GM19351 (cell line): ENCODE measurements at regions not wholly inside any gene's neighbourhood (a gene's known extent, or its start where the extent isn't known, plus 50 kb on each side); places are given as distances from the start of the nearest gene placed in this dataset.

Source experiments
- ATAC-seq: cut with Tn5 transposase; IDR thresholded peaks from one replicate; pipeline ENCODE4 v1.9.1; 2021; ENCODE audit warnings: mild to moderate bottlenecking, moderate library complexity; ENCODE audit not compliant: unreplicated experiment

DNA sequence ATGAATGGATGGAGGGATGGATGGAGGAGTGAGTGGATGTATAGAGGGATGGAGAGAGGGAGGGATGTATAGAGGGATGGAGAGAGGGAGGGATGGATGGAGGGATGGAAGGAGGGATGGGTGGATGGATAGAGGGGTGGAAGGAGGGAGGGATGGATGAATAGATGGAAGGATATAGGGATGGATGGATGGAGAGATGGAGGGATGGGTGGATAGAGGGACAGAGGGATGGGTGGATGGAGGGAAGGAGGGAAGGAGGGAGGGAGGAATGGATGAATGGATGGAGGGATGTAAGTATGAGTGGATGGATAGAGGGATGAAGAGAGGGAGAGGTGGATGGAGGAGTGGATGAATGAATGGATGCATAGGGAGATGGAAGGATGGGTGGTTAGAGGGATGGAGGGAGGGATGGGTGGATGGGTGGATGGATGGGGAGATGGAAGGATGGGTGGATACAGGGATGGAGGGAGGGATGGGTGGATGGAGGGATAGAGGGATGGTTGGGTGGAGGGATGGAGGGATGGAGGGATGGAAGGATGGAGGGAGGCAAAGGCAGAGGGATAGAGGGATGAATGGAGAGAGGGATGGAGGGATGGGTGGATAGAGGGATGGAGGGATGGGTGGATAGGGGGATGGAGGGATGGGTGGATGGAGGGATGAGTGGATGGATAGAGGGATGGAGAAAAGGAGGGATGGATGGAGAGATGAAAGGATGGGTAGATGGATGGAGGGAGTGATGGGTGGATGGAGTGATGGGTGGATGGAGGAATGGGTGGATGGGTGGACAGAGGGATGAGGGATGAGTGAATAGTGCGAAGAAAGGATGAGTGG is 313.8 kb downstream of the UACA start:
- ATAC-seq = no peak

DNA sequence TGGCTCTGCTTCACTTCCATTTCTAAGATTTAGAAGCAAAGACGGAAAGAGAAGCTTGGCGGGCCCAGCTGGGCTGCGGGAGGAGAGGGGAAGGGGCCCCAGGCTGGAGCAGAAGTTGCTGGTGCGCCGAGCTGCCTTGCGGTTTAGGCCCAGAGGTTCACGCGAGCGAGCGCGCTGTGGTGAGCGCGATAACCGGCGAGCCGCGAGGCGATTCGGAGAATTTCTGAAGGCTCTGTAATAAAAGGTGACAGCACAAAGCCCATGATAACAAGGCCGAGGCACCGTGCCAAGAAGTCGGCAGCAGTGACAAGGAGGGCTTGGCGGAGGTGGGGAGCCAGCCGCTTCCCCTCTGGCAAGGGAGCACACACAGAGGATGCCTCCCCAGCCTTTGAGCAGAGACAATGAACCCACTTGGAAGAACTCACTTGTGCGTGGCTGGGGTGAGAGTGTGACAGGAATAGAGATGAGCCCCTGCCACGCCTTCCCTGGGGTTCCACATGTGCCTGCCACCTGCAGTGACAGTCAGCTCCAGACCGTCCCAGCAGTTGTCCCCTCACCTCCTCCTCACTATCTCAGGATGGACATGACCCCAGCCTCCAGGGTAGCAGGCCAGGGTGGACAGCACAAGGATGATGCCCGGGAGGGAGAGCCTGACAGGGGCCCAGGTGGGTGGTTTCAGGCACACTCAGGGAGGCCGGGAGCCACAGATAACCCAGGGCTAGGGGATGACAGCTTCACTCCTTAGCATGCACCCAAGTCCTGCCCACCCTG is 315.2 kb downstream of the UACA start:
- ATAC-seq = no peak

DNA sequence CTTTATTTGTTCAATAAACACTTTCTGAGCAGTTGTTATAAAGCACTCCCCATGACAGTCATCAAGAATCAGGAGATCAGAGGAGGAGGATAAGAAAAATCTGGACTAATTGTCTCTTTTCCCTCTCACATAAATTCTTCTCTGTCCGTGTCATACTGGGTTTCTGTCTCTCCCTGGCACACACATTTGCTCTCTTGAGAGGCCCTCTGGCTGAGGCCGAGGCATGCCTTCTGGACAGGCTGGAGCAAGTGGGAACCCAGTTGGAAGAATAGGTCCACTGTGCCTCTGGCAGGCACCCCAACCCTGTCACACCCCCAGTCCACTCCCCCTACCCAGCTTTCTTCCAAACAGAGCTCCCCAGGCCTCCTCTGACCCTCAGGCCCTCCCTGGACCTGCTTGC is 315.8 kb downstream of the UACA start:
- no peak for ATAC-seq

DNA sequence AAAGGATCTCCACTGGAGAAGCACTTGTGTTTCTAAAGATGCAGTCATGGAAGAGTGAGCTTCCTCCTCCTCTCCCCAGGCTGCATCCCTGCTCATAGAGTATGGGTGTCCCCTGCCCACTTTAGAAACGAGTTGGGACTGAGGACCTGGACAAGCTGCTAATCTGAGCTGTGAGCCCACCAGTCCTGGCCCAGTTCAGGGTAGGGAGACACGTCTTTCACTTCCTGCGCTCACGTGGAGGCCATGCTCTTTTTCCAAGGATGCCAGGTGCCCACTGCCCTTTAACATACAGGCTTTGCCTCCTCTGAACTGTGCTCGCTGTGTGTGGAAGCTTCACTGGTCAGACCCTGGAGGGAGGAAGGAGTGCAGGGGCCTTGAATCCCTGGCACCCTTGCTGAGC is 316.3 kb downstream of the UACA start:
- no peak for ATAC-seq

DNA sequence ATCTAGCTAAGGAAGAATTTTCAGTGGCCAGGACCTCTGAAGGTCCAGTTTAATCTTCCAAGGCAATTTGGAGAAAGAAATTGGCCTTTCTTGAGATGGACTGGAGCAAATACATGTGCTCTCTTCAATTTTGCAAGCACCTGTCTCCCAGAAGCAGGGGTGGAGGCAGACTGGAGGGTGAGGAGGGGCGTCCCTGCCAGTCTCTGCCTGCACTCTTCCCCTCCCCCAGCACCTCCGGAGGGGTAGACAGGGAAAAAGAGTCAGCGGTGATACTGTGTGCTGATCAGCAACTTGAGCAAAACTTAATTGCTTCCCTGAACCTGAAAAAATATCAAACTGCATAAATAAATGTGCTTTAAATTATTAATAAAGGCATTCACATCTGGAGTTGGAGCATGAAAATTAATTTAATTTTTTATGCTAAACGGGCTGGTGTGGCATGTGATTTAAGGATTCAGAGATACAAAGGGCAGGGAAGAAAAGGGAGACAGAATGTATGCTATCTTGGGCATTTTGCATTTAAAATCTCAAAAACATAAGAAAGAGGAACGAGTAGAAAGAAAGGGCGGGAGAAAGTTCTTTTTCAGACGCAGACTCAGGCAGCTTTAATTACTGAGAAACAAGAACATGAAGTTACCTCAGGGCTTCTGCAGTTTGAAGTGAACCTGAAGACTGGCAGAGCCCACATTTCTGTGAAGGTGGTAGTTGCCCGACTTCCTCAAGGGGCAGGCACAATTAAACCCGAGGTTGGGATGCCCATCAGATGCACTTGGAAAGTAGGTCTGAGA is 319.7 kb downstream of the UACA start:
- no peak for ATAC-seq

DNA sequence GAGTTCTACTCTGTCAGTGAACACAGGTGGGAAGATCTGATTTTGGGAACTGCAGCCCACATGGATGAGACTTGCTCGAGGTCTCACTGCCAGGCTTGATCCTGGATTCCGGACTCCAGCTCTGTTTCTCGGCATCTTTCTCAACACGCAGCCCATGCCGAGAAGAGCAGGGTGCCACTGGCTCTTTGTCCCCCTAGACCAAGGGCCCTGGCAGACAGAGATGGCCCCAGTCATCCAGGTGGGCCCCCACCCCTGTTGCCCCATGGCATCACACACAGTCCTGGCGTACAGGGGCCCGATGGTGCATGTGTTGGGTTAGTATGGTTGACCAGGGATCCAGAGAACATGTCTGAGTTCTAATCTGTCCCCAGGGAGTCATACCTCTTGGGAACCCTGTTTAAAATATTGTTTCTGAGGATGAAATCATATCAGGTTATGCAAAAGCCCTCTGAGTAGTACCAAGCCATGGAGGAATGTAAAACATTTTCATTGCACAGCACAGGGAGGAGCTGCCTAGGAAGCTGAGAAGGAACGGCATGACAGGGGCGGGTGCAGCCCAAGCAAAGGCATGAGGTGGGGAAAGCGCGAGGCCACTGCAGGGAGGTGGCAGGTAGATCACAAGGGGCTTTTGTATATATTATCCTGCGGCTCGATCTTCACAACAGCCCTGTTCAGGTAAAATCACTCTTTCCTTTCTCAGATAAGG is 320.6 kb downstream of the UACA start:
- ATAC-seq = no peak

DNA sequence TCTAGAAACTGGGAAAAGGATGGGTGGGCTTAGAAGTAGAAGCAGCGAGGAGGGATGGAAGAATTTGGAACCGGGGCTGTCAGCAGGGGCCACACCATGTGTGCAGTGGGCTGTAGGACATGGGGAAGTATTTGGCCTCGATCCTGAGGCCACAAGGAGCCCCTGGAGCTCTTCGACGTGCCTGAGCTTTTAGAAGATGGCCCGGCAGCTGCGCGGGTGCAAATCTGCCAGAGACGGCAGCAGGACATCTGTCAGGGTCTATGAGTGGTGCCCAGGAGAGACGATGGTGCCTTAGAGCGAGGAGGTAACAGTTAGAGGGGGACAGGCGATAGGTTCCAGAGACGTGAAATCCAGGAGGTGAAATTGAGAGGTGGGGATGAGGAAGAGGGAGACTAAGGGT is 321.1 kb downstream of the UACA start:
- ATAC-seq = no peak

DNA sequence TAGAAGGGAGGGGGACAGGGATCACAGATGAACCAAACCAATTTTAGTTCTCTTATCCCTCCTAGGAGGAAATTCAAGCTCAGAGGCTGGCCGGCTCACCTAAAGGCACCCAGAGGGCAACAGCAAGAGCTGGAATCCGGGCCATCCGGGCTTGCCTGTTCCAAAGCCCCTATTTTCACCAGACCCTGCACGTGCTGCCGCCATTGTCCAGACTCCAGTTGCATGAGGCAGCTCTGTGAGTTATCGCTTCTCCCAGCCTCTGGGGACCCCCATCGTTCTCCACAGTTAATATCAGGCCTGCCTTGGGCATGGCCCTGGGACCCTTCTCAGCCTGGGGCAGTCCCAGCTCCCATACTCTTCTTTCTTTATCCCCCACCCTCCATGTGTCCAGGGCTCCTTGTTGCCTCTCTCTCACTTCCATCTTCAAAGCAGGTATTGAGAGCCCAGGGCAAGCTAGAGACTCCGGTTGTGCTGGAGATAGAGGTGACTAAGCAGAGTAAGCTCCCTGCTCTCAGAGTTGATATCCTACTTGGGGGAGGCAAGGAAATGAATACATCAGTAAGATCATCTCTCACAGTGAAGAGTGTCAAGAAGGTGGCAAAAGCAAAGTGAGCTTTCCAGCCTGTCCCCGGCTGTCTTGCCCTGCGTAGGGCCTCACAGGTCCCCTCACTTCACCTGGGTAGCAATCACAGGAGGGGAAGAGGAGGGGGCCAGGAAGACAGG is 322.8 kb downstream of the UACA start:
- ATAC-seq = no peak

DNA sequence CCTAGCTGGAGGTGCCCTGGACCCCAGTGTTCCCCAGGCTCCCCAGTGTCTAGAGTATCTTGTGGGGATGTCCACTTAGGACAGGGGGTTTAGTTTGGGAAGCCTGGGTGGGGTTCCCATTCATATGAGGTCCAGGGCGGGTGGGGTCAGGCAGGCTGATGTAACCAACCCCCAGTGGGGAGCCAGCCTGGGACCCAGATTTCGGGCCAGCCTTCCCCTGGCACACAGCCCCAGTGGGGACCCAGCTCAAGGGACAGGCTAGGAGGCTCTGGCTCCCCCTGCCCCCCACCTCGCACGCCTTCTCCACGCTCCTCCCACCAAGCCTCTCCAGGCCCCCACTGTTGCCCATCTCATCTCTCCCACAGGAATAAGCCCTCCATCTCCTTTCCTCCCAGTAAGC is 323.5 kb downstream of the UACA start:
- no peak for ATAC-seq

DNA sequence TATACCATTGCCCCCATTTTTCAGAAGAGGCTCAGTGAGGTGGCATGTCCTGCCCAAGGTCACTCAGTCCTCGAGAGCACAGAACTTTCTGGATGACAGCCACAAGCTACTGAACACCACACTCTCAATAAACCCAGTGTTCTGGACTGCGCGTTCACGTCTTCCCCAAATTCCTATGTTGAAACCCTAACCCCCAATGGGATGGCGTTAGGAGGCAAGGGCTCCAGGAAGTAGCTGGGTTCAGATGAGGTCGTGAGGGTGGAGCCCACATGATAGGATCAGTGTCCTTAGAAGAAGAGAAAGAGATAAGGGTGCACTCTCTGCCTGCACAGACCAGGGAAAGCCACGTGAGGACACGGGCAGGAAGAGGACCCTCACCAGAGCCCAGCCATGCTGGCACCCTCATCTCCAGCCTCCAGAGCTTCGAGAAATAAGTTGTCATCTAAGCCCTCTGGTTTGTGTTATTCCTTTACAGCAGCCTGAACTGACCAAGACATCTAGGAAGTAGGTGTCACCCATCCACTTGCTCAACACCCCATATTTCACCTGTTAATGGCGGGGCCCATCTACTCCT is 324.0 kb downstream of the UACA start:
- ATAC-seq = no peak

DNA sequence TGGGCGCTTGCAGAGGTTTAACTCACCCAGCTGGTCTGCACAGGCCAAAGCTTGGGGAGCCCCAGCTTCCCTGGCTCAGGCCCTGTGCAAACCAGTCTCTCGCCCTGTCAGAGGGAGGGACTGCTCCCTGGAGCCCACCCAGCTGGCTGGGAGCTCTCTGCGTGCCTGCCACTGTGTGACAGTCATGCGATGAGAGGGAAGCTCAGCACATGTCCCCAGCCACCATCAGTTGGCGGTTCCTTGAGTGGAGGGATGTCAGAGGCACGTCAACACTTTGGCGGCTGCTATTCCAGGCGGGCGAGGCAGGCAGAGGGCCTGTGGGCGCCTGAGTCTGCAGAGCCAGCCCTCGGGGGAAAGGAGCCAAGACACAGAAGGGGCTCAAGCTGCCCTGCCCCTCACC is 324.6 kb downstream of the UACA start:
- ATAC-seq = no peak

DNA sequence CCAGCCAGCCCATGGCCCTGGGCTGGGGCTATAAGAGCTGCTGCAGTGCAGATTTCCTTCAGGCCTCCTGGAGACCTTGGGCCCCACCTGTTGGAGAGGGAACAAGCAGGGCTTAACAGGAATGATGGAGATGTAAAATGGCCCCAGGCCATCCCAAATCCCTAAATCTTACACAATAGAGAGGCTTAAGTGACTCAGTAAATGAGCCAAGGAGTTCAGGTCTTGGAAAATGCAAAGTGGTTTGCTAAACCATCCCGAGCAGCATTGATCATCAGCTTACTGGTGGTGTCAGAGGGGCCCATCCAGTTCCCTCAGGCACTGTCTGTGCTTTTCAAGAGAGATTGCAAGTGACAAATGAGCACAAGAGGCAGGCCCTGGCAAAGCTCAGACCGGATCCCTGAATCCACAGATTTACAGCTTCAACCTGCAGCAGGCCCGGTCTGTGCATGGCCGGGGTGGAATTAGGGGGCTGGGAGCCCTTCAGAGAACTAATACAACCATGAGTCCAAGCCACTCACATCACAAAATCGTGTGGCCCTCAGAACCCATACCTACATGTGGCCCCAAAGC is 325.4 kb downstream of the UACA start:
- no peak for ATAC-seq

DNA sequence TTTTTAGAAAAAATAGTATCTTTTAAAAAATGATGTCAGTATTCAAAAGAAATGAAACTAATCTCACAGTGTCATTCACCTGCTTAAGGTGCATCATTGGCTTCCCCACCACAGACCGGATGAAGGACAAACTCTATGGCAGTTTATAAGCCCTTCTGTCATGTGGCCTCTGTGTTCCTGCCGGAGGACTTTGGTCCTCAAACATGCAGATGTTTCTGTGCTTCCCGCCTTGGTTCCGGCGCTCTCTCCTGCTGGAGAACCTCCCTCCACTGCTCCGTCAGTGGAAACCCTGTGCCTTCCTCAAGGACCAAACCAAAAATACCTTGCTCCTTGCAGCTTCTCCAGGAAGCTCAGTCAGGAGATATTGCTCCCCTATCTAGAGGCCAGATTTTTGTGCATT is 326.3 kb downstream of the UACA start:
- ATAC-seq = no peak

DNA sequence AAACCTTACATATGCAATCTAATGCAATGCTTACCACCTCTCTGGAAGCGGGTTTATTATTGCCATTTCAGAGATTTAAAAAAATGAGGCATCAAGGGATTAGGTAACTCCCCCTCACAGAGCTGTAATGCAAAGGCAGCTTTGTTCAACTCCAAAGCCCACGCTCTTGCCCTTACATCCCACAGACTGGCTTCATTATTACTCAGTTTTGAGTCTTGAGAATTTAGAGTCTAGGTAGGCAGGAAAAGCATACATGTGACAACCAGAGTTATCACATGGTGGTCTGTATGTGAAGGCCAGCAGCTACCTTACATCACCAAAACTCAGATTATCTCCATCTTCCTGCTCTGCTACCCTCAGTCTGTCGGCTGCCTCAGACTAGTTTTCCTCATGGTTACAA is 326.9 kb downstream of the UACA start:
- ATAC-seq = no peak

DNA sequence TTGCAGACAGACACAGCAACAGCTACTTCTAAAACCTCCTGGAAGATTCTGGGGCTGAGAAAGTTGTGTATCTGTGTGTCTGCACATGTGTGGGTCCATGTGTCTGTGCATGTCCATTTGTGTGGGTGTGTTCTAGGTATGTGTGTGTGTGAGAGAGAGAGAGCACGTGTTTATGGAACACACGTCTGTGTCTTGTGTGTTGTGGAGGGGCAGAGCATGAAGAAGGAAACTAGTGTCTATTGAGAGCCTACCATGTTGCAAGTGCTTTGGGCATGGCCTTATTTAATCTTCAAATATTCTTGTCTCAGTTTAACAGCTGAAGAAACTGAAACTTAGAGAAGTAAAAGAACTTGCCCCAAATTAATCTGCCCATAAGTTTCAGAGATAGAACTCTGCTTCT is 327.5 kb downstream of the UACA start:
- no peak for ATAC-seq

DNA sequence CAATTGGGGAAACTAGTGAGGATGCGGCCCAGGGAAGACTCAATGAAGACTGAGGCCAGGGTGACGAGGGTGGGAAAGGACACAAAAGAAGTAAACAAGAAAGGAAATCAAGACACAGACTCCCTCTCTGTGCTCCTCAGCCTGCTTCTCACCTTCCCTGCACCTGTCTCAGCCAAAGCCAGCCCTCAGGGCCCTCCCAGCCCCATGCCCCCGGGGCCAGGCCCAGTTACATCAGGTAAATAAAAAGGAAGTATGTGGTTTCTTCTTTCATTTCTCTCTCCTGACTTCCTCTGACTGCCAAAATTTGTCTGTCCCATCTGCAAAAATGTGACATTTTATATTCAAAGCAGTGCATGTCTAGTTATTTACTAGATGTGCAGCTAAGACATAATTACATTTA is 328.0 kb downstream of the UACA start:
- no peak for ATAC-seq

DNA sequence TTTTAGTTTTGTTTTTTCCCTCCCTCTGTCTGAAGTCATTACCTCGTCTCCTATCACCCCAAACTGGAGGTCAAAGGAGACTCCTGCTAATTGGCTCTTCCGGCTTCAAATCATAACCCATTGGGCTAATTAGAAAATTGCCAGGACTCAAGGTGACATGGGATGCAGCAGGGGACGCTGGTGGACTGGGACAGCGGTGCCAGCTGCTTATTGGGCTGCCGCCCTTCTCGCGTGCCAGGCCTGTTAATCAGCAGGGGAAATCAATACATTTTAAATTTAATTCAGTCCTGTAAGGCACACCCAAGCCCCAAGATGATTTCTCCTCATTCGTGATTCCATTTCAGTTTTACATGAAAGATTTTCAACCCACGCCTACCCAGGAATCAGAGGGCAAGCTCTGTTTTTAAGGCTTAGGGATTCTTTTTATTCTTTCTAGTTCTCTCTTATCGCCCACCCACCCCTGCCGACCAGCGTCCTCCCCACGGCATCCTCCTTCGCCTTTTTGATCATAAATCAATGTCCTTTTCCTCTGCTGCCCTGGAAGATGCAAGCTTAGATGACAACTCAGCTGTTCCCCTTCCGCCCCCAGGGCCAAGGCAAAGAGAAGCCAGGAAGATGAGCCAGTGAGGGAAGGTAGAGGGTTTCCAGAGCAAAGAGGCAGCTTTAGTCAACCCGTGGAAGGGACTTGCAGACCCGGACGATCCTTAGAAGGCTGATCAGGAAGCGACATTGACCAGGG is 329.6 kb downstream of the UACA start:
- ATAC-seq = no peak

DNA sequence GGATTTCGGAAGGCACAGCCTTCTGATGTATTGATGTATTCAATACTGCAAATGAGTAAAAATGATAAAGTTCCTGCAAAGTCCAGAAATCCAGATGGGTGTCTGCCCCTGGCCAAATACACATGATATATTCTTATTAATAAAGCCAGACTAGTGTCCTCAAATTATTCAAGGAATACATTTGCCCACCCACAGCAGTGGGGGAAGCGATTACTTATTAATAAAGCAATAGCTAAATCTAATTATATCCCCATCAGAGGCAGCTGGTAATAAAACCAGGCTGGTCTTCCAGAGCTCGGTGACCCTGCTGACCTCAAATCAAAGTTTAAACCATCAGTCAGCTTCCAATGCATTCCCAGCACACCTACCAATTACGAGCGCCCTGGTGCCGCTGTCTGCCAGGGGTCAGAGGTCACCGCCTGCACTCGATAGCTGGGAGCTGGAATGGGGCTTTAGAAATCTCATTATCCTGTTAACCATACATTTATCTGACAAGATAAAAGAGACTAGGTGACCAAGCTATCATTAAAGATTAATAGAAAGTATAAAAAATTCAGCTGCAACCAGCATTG is 330.3 kb downstream of the UACA start:
- no peak for ATAC-seq

DNA sequence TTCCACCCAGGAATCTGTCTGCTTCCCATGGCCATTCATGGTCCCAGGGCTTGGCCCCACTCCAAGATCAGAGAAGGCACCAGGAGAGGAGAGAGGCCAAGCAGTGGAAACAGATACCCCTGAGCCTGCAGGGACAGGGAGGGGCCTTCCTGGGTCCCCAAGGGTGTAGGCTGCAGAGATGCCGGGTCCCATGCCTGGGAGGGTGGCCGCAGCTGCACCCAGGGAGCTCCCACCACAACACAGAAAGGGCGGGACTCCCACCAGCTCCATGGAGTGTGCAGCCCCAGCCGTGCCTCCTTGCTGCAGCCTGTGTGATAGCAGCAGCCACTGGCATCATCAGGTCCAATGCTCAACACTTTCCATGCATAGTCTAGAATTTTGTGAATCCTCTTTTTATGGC is 331.5 kb downstream of the UACA start:
- ATAC-seq = no peak
